ENCODE measurements at regions not wholly inside any gene's neighbourhood (a gene's known extent, or its start where the extent isn't known, plus 50 kb on each side); places are given as distances from the start of the nearest gene placed in this dataset.

- H3K9me3 Mint-ChIP-seq (ENCODE audit: low read depth) = peaks cover 43% of the 10 kb centered on the region
- no peaks in the 10 kb centered on the region for H3K27me3 Mint-ChIP-seq (ENCODE audit: low read depth)
- H3K36me3 Mint-ChIP-seq (ENCODE audit: low read depth) = peaks cover 14% of the 10 kb centered on the region
- no peak overlapping the region for H3K27ac Mint-ChIP-seq (ENCODE audit: unreplicated experiment)
- TF ChIP-seq, protein P1, sequence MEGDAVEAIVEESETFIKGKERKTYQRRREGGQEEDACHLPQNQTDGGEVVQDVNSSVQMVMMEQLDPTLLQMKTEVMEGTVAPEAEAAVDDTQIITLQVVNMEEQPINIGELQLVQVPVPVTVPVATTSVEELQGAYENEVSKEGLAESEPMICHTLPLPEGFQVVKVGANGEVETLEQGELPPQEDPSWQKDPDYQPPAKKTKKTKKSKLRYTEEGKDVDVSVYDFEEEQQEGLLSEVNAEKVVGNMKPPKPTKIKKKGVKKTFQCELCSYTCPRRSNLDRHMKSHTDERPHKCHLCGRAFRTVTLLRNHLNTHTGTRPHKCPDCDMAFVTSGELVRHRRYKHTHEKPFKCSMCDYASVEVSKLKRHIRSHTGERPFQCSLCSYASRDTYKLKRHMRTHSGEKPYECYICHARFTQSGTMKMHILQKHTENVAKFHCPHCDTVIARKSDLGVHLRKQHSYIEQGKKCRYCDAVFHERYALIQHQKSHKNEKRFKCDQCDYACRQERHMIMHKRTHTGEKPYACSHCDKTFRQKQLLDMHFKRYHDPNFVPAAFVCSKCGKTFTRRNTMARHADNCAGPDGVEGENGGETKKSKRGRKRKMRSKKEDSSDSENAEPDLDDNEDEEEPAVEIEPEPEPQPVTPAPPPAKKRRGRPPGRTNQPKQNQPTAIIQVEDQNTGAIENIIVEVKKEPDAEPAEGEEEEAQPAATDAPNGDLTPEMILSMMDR (IDR thresholded peaks at IDR 0.05) = no peak
- H3K4me3 Mint-ChIP-seq (ENCODE audit: unreplicated experiment) = no peak overlapping the region
- DNase-seq (ENCODE audit: low spot score) = no peak
- H3K4me1 Mint-ChIP-seq (ENCODE audit: low read depth) = no peaks in the 10 kb centered on the region
Measured at GRCh38 chr4:128410037-128410436, 122.4 kb upstream of the PGRMC2 start.

GRCh38 chr4:128403586-128403985 is 116.0 kb upstream of the PGRMC2 start:
- TF ChIP-seq, protein P1 (IDR thresholded peaks at IDR 0.05) = no peak
- Mint-ChIP-seq H3K36me3 (ENCODE audit: low read depth) (peaks cover 10% of the 10 kb centered on the region), H3K27ac (ENCODE audit: unreplicated experiment) (no peak overlapping the region), H3K4me1 (ENCODE audit: low read depth) (no peaks in the 10 kb centered on the region), H3K4me3 (ENCODE audit: unreplicated experiment) (no peak overlapping the region), H3K9me3 (ENCODE audit: low read depth) (peaks cover 40% of the 10 kb centered on the region), H3K27me3 (ENCODE audit: low read depth) (no peaks in the 10 kb centered on the region)
- DNase-seq (ENCODE audit: low spot score) = no peak

DNA sequence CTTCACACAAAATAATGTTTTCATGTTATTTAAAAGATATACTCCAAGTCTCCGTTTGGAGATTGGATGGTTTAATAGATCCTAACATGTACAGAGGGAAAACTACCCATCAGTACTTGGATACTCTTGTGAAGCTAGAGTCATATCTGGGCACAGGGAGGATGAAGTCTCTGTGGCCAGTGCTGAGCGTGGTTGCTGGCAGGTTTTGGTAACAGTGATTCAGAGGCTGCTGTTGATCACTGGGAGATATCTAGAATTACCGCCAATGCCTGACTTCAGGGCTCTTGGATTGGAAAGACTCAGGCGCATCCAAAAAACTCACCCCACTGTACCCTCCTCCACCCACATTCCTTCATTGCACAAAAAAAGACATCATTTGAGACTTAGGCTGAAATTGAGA is 107.2 kb upstream of the PGRMC2 start:
- TF ChIP-seq, protein P1 (IDR thresholded peaks at IDR 0.05) = no peak
- Mint-ChIP-seq H3K27ac (ENCODE audit: unreplicated experiment) (no peak overlapping the region), H3K9me3 (ENCODE audit: low read depth) (peaks cover 12% of the 10 kb centered on the region), H3K4me3 (ENCODE audit: unreplicated experiment) (no peak overlapping the region), H3K27me3 (ENCODE audit: low read depth) (no peaks in the 10 kb centered on the region), H3K36me3 (ENCODE audit: low read depth) (no peaks in the 10 kb centered on the region), H3K4me1 (ENCODE audit: low read depth) (peaks cover 23% of the 10 kb centered on the region)
- no peak for DNase-seq (ENCODE audit: low spot score)

DNA sequence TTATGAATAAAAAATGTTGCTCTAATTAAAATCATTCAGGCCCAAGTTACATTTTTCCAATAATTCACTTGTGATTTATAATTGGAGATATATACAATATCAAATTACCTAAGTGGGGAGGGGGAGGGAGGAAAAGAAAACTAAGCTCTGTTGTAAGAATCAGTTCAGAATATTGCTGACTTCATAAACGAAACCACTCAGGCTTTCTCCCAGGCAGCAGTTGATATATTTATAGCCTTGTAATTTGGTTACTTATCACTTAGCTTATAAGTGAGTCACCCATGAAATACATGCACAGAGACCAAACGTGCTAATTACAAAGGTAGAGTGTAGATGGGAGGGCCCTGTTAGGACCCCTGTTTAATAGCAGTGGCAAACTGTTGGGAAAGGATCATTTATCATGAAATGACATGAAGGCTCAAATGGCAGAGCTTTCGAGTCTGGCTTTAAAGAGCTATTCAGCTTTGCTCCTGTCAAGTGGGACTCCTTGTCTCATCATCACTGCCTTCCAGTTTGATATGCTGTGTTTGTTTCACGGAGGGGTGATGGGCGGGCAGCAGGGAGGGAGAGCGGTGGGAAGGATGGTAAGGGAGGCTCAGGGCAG is 105.6 kb upstream of the PGRMC2 start:
- Mint-ChIP-seq H3K27ac (ENCODE audit: unreplicated experiment) (peak overlapping the region; percentile 93), H3K4me3 (ENCODE audit: unreplicated experiment) (peak overlapping the region; percentile 24), H3K9me3 (ENCODE audit: low read depth) (peaks cover 5% of the 10 kb centered on the region), H3K27me3 (ENCODE audit: low read depth) (no peaks in the 10 kb centered on the region), H3K4me1 (ENCODE audit: low read depth) (peaks cover 33% of the 10 kb centered on the region), H3K36me3 (ENCODE audit: low read depth) (no peaks in the 10 kb centered on the region)
- DNase-seq (ENCODE audit: low spot score) = no peak
- TF ChIP-seq, protein P1 (IDR thresholded peaks at IDR 0.05) = no peak

DNA sequence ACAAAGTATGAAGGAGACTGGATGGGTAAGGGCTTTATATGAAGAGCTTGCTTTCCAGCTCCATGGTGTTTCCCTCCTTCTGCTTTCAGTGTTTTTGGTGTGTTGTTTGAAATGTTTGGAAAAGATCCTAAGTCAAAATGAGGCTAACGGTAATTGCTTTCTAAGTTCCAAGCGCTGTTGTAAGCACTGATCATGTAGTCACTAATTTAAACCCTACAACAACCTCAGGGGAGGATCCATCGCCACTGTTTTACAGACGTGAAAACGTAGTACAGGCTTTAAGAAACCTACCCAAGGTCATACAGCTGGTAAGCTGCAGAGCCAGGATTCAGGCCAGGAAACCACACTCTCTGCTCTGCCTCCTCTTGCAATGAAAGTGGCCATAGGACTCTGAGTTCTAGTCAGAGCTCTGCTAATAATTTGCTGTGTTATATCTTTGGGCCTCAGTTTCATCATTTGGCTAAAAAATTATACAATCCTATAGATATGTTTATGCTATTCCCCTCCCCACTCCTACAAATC is 102.9 kb upstream of the PGRMC2 start:
- Mint-ChIP-seq H3K4me1 (ENCODE audit: low read depth) (peaks cover 59% of the 10 kb centered on the region), H3K27me3 (ENCODE audit: low read depth) (no peaks in the 10 kb centered on the region), H3K27ac (ENCODE audit: unreplicated experiment) (no peak overlapping the region), H3K36me3 (ENCODE audit: low read depth) (no peaks in the 10 kb centered on the region), H3K9me3 (ENCODE audit: low read depth) (no peaks in the 10 kb centered on the region), H3K4me3 (ENCODE audit: unreplicated experiment) (no peak overlapping the region)
- TF ChIP-seq, protein P1 (IDR thresholded peaks at IDR 0.05) = no peak
- DNase-seq (ENCODE audit: low spot score) = no peak
